ENCODE measurements at regions not wholly inside any gene's neighbourhood (a gene's known extent, or its start where the extent isn't known, plus 50 kb on each side); places are given as distances from the start of the nearest gene placed in this dataset.

- no peaks in the 10 kb centered on the region for H3K79me2 ChIP-seq (replicated peaks; ENCODE audit: insufficient read depth, low read length)
- TF ChIP-seq SMC3 (conservative IDR thresholded peaks at IDR 0.05; ENCODE audit: poor library complexity) (no peak), EP300 (conservative IDR thresholded peaks at IDR 0.05; ENCODE audit: poor library complexity, severe bottlenecking) (no peak), EZH2 (IDR thresholded peaks at IDR 0.05; ENCODE audit: borderline replicate concordance, insufficient read depth, low read length, poor library complexity, severe bottlenecking) (no peak), RAD21 (conservative IDR thresholded peaks at IDR 0.05) (no peak), POLR2AphosphoS5 (IDR thresholded peaks at IDR 0.05) (no peak), MXI1 (conservative IDR thresholded peaks at IDR 0.05; ENCODE audit: poor library complexity, severe bottlenecking) (no peak), REST (IDR thresholded peaks at IDR 0.05; ENCODE audit: borderline replicate concordance) (no peak), TAF1 (IDR thresholded peaks at IDR 0.05; ENCODE audit: low read depth) (no peak)
- TF ChIP-seq, protein P1, sequence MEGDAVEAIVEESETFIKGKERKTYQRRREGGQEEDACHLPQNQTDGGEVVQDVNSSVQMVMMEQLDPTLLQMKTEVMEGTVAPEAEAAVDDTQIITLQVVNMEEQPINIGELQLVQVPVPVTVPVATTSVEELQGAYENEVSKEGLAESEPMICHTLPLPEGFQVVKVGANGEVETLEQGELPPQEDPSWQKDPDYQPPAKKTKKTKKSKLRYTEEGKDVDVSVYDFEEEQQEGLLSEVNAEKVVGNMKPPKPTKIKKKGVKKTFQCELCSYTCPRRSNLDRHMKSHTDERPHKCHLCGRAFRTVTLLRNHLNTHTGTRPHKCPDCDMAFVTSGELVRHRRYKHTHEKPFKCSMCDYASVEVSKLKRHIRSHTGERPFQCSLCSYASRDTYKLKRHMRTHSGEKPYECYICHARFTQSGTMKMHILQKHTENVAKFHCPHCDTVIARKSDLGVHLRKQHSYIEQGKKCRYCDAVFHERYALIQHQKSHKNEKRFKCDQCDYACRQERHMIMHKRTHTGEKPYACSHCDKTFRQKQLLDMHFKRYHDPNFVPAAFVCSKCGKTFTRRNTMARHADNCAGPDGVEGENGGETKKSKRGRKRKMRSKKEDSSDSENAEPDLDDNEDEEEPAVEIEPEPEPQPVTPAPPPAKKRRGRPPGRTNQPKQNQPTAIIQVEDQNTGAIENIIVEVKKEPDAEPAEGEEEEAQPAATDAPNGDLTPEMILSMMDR (IDR thresholded peaks at IDR 0.05; ENCODE audit: poor library complexity, severe bottlenecking) = no peak
- no peaks in the 10 kb centered on the region for H3F3A ChIP-seq (ENCODE audit: insufficient read depth, low read length, poor library complexity, severe bottlenecking)
- no peak overlapping the region for H3K9ac ChIP-seq (ENCODE audit: low read length)
- no peaks in the 10 kb centered on the region for H3K27me3 ChIP-seq (ENCODE audit: insufficient read depth, low read depth, low read length)
- H3K9me3 ChIP-seq (ENCODE audit: low read length) = no peaks in the 10 kb centered on the region
- H3K4me3 ChIP-seq (ENCODE audit: low read length) = no peak overlapping the region
- H3K9me2 ChIP-seq (ENCODE audit: insufficient read depth, low read length) = no peaks in the 10 kb centered on the region
- H4K20me1 ChIP-seq (ENCODE audit: insufficient read depth) = no peaks in the 10 kb centered on the region
- no peaks in the 10 kb centered on the region for H3K36me3 ChIP-seq (ENCODE audit: insufficient read depth, low read length)
- H3K4me2 ChIP-seq (ENCODE audit: low read length) = no peak overlapping the region
- H2AFZ ChIP-seq (ENCODE audit: low read depth, low read length) = no peak overlapping the region
- H3K27ac ChIP-seq (ENCODE audit: low read length) = no peak overlapping the region
Observed at GRCh38 chr1:234975941-234976860, 152.4 kb downstream of the TOMM20 start.

GRCh38 chr1:234975122-234975940, 153.3 kb downstream of the TOMM20 start:
- Histone ChIP-seq H2AFZ (ENCODE audit: low read depth, low read length) (no peak overlapping the region), H4K20me1 (ENCODE audit: insufficient read depth) (no peaks in the 10 kb centered on the region), H3K4me3 (ENCODE audit: low read length) (no peak overlapping the region), H3K27me3 (ENCODE audit: insufficient read depth, low read depth, low read length) (no peaks in the 10 kb centered on the region), H3K9me3 (ENCODE audit: low read length) (no peaks in the 10 kb centered on the region), H3F3A (ENCODE audit: insufficient read depth, low read length, poor library complexity, severe bottlenecking) (no peaks in the 10 kb centered on the region), H3K27ac (ENCODE audit: low read length) (no peak overlapping the region), H3K4me2 (ENCODE audit: low read length) (no peak overlapping the region), H3K9ac (ENCODE audit: low read length) (no peak overlapping the region), H3K36me3 (ENCODE audit: insufficient read depth, low read length) (no peaks in the 10 kb centered on the region), H3K79me2 (replicated peaks; ENCODE audit: insufficient read depth, low read length) (no peaks in the 10 kb centered on the region), H3K9me2 (ENCODE audit: insufficient read depth, low read length) (no peaks in the 10 kb centered on the region)
- TF ChIP-seq TAF1 (IDR thresholded peaks at IDR 0.05; ENCODE audit: low read depth) = no peak
- no peak for TF ChIP-seq RAD21 (conservative IDR thresholded peaks at IDR 0.05)
- TF ChIP-seq EZH2 (IDR thresholded peaks at IDR 0.05; ENCODE audit: borderline replicate concordance, insufficient read depth, low read length, poor library complexity, severe bottlenecking) = no peak
- TF ChIP-seq REST (IDR thresholded peaks at IDR 0.05; ENCODE audit: borderline replicate concordance) = no peak
- TF ChIP-seq MXI1 (conservative IDR thresholded peaks at IDR 0.05; ENCODE audit: poor library complexity, severe bottlenecking) = no peak
- TF ChIP-seq, protein P1 (IDR thresholded peaks at IDR 0.05; ENCODE audit: poor library complexity, severe bottlenecking) = no peak
- TF ChIP-seq SMC3 (conservative IDR thresholded peaks at IDR 0.05; ENCODE audit: poor library complexity) = no peak

Measured in neural cell (in vitro differentiated cells).